ENCODE measurements at regions not wholly inside any gene's neighbourhood (a gene's known extent, or its start where the extent isn't known, plus 50 kb on each side); places are given as distances from the start of the nearest gene placed in this dataset.

DNA sequence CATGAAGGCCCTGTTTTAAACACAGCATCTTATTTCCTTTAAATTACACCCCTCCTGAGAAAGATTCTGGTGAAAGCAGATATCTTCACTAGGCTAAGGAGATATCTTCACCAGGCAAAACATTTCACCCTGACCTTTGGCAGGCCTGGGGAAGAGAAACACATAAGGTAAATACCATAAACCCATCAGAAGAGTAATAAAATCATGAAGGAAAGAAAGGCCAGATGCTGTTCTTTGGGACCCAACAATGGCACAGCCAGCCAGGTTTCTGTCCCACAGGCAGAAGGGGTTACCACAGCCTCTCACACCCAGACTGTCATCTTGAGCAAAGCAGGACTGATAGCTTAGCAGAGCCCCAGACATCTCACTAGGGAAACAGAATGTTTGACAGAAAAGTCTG, 125.4 kb downstream of the CCDC34 start (continued):
- TF ChIP-seq, protein P1, sequence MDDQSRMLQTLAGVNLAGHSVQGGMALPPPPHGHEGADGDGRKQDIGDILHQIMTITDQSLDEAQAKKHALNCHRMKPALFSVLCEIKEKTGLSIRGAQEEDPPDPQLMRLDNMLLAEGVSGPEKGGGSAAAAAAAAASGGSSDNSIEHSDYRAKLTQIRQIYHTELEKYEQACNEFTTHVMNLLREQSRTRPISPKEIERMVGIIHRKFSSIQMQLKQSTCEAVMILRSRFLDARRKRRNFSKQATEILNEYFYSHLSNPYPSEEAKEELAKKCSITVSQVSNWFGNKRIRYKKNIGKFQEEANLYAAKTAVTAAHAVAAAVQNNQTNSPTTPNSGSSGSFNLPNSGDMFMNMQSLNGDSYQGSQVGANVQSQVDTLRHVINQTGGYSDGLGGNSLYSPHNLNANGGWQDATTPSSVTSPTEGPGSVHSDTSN (IDR thresholded peaks at IDR 0.05) = no peak
- no peak for TF ChIP-seq CHD2 (IDR thresholded peaks at IDR 0.05; ENCODE audit: low read length, partially characterized antibody)
- no peak for TF ChIP-seq RXRA (IDR thresholded peaks at IDR 0.05; ENCODE audit: borderline replicate concordance, low read depth)
- no peak for TF ChIP-seq FOXJ3 (CRISPR knock-in tag; IDR thresholded peaks at IDR 0.05)
- no peak for TF ChIP-seq POLR2AphosphoS5 (IDR thresholded peaks at IDR 0.05; ENCODE audit: low read depth, low read length)
- TF ChIP-seq, protein P2, sequence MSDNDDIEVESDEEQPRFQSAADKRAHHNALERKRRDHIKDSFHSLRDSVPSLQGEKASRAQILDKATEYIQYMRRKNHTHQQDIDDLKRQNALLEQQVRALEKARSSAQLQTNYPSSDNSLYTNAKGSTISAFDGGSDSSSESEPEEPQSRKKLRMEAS (IDR thresholded peaks at IDR 0.05; ENCODE audit: low read depth) = no peak
- TF ChIP-seq GABPA (IDR thresholded peaks at IDR 0.05; ENCODE audit: low read depth) = no peak
- TF ChIP-seq, protein P3, sequence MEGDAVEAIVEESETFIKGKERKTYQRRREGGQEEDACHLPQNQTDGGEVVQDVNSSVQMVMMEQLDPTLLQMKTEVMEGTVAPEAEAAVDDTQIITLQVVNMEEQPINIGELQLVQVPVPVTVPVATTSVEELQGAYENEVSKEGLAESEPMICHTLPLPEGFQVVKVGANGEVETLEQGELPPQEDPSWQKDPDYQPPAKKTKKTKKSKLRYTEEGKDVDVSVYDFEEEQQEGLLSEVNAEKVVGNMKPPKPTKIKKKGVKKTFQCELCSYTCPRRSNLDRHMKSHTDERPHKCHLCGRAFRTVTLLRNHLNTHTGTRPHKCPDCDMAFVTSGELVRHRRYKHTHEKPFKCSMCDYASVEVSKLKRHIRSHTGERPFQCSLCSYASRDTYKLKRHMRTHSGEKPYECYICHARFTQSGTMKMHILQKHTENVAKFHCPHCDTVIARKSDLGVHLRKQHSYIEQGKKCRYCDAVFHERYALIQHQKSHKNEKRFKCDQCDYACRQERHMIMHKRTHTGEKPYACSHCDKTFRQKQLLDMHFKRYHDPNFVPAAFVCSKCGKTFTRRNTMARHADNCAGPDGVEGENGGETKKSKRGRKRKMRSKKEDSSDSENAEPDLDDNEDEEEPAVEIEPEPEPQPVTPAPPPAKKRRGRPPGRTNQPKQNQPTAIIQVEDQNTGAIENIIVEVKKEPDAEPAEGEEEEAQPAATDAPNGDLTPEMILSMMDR (IDR thresholded peaks at IDR 0.05) = no peak

DNA sequence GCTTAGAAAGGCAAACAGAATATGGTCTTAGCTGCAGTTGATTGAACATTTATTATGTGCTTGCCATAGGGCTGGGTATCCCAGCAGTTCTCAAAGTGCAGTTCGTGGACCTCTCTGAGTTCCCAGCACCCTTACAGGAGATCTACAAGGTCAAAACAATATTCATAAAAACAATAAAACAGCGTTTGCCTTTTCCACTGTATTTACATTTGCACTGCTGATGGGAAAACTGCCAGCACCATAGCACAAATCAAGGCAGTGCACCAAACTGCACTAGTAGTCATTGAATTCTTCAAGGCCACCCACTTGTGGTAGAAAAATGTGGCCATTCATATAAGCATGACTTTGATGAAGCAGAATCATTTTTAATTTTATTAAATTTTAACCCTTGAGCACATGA, 128.1 kb downstream of the CCDC34 start:
- TF ChIP-seq JUND (IDR thresholded peaks at IDR 0.05) = no peak
- TF ChIP-seq EZH2phosphoT487 (IDR thresholded peaks at IDR 0.05; ENCODE audit: borderline replicate concordance, low read depth) = no peak
- TF ChIP-seq RXRA (IDR thresholded peaks at IDR 0.05; ENCODE audit: borderline replicate concordance, low read depth) = no peak
- TF ChIP-seq FOXM1 (IDR thresholded peaks at IDR 0.05; ENCODE audit: low read depth) = no peak
- no peak for TF ChIP-seq SIN3A (IDR thresholded peaks at IDR 0.05; ENCODE audit: borderline replicate concordance, low read depth, low read length)
- TF ChIP-seq FOXJ3 (CRISPR knock-in tag; IDR thresholded peaks at IDR 0.05) = no peak
- TF ChIP-seq, protein P1 (IDR thresholded peaks at IDR 0.05) = no peak
- TF ChIP-seq, protein P4, sequence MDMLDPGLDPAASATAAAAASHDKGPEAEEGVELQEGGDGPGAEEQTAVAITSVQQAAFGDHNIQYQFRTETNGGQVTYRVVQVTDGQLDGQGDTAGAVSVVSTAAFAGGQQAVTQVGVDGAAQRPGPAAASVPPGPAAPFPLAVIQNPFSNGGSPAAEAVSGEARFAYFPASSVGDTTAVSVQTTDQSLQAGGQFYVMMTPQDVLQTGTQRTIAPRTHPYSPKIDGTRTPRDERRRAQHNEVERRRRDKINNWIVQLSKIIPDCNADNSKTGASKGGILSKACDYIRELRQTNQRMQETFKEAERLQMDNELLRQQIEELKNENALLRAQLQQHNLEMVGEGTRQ (IDR thresholded peaks at IDR 0.05; ENCODE audit: borderline replicate concordance, low read depth, low read length) = no peak
- no peak overlapping the region for H2AFZ ChIP-seq (ENCODE audit: low read depth)
- H3K9me2 ChIP-seq = no peaks in the 10 kb centered on the region
- no peaks in the 10 kb centered on the region for H3K9me3 ChIP-seq
- H3K79me2 ChIP-seq (ENCODE audit: insufficient read depth) = no peaks in the 10 kb centered on the region
- H3K4me1 ChIP-seq (ENCODE audit: control insufficient read depth in 1 of 2, insufficient read depth in 2 of 2, low read depth in 1 of 2, low read length in 1 of 2) = peaks cover 0 to 22% of the 10 kb centered on the region in 2 experiments; a peak in 1 of 4 replicates
- DNase-seq = no peak
- no peak overlapping the region for H3K4me3 ChIP-seq (ENCODE audit: low read depth in 2 of 2, low read length in 1 of 2)
- POLR2A ChIA-PET = no interaction called here
- H3F3A ChIP-seq (replicated peaks; ENCODE audit: insufficient read depth) = peaks cover 3% of the 10 kb centered on the region
- no peaks in the 10 kb centered on the region for H3K27me3 ChIP-seq (ENCODE audit: insufficient read depth)
- no peak overlapping the region for H3K9ac ChIP-seq
- no peaks in the 10 kb centered on the region for H3K36me3 ChIP-seq (replicated peaks in 1 of 2; ENCODE audit: control insufficient read depth in 1 of 2, insufficient read depth in 2 of 2, low read length in 1 of 2)
- peak overlapping the region in 1 of 2 experiments; percentile 46; a peak in 1 of 4 replicates for H3K27ac ChIP-seq (ENCODE audit: low read depth in 2 of 2, low read length in 1 of 2)
- WGBS (ENCODE audit: low lambda C conversion rate) = 66% methylated on average over 2 of the region's 2 CpGs
- CTCF ChIA-PET = interaction anchor here (1.2 kb wide), 1 partner anchor 51 kb away, joined by 3 read pairs; no protein-coding TSS in a partner anchor
- H3K4me2 ChIP-seq = no peak overlapping the region
- H4K20me1 ChIP-seq (ENCODE audit: insufficient read depth) = no peaks in the 10 kb centered on the region

Measured in SK-N-SH (cell line).